DOHH2 (cell line): ENCODE measurements at regions not wholly inside any gene's neighbourhood (a gene's known extent, or its start where the extent isn't known, plus 50 kb on each side); places are given as distances from the start of the nearest gene placed in this dataset.

Source experiments
- H3F3A ChIP-seq: fragments of 200-600 bp; sonication (generic), shearing (Covaris generic); 2 replicates; pipeline ENCODE4 v1.6.0; 2016; ENCODE audit warnings: antibody characterized with exemption, mild to moderate bottlenecking; ENCODE audit not compliant: control insufficient read depth, insufficient read depth
- H3K27ac ChIP-seq: fragments of 200-600 bp; sonication (generic); 2 replicates; pipeline ENCODE4 v1.5.1; 2014; ENCODE audit warnings: low read depth, mild to moderate bottlenecking, low read length, moderate library complexity
- H3K27me3 ChIP-seq: fragments of 200-600 bp; sonication (generic); 2 replicates; pipeline ENCODE4 v1.6.1; 2014; ENCODE audit warnings: mild to moderate bottlenecking, low read length, mixed read lengths; ENCODE audit not compliant: control insufficient read depth
- H3K36me3 ChIP-seq: fragments of 200-600 bp; sonication (generic); 2 replicates; pipeline ENCODE4 v1.6.1; 2014; ENCODE audit warnings: mild to moderate bottlenecking, low read length, moderate library complexity, mixed read lengths; ENCODE audit not compliant: control insufficient read depth
- H3K4me1 ChIP-seq: fragments of 200-600 bp; sonication (generic); 2 replicates; pipeline ENCODE4 v1.6.1; 2014; ENCODE audit warnings: mild to moderate bottlenecking, low read length, mixed read lengths; ENCODE audit not compliant: control insufficient read depth
- H3K4me2 ChIP-seq: fragments of 200-600 bp; sonication (generic); 2 replicates; pipeline ENCODE4 v1.6.0; 2014; ENCODE audit warnings: mild to moderate bottlenecking, low read length, moderate library complexity
- H3K4me3 ChIP-seq: fragments of 200-600 bp; sonication (generic); 2 replicates; pipeline ENCODE4 v1.5.1; 2014; ENCODE audit warnings: mild to moderate bottlenecking, low read length, mixed read lengths
- H3K79me2 ChIP-seq: fragments of 200-600 bp; sonication (generic); 2 replicates; pipeline ENCODE4 v1.6.1; 2014; ENCODE audit warnings: mild to moderate bottlenecking, low read length, mixed read lengths; ENCODE audit not compliant: control insufficient read depth
- H3K9me2 ChIP-seq: fragments of 200-600 bp; sonication (generic); replicated peaks from 2 replicates; pipeline ENCODE4 v1.6.1; 2014; ENCODE audit warnings: mild to moderate bottlenecking, low read length, mixed read lengths; ENCODE audit not compliant: control insufficient read depth
- H3K9me3 ChIP-seq: fragments of 200-600 bp; sonication (generic); 2 replicates; pipeline ENCODE4 v1.6.1; 2014; ENCODE audit warnings: antibody characterized with exemption, low read length, mixed read lengths; ENCODE audit not compliant: control insufficient read depth, insufficient read depth
- H4K20me1 ChIP-seq: fragments of 200-600 bp; sonication (generic); 2 replicates; pipeline ENCODE4 v1.6.0; 2014; ENCODE audit warnings: low read depth, mild to moderate bottlenecking, antibody characterized with exemption, low read length, moderate library complexity; ENCODE audit not compliant: control insufficient read depth, insufficient read depth
- CTCF ChIP-seq: fragments of 200-600 bp; sonication (generic); IDR thresholded peaks from one replicate; pipeline ENCODE4 v1.5.1; 2014; ENCODE audit warnings: antibody characterized with exemption, mild to moderate bottlenecking, low read depth, low read length; ENCODE audit not compliant: poor library complexity, severe bottlenecking
- EZH2phosphoT487 ChIP-seq: fragments of 200-600 bp; sonication (generic); IDR thresholded peaks from 2 replicates; pipeline ENCODE4 v1.6.1; 2017; ENCODE audit warnings: borderline replicate concordance, mild to moderate bottlenecking, antibody characterized with exemption, low read length, moderate library complexity, mixed read lengths

- Histone ChIP-seq H3K9me2 (no peaks in the 10 kb centered on the region), H3K36me3 (no peaks in the 10 kb centered on the region)
Observed at GRCh38 chr9:85151162-85151561, 481.6 kb downstream of the NTRK2 start.

GRCh38 chr9:85147046-85147640, 477.6 kb downstream of the NTRK2 start:
- no peaks in the 10 kb centered on the region for H3K9me3 ChIP-seq
- no peaks in the 10 kb centered on the region for H3K36me3 ChIP-seq
- no peaks in the 10 kb centered on the region for H3K79me2 ChIP-seq
- no peaks in the 10 kb centered on the region for H3K9me2 ChIP-seq
- H4K20me1 ChIP-seq, result no peaks in the 10 kb centered on the region
- no peaks in the 10 kb centered on the region for H3K4me1 ChIP-seq
- no peak overlapping the region for H3K4me3 ChIP-seq
- no peak overlapping the region for H3K27ac ChIP-seq
- no peaks in the 10 kb centered on the region for H3F3A ChIP-seq
- no peaks in the 10 kb centered on the region for H3K27me3 ChIP-seq
- TF ChIP-seq EZH2phosphoT487, result no peak
- TF ChIP-seq CTCF, result no peak
- no peak overlapping the region for H3K4me2 ChIP-seq

More at GRCh38 chr9:85151162-85151561, 481.6 kb downstream of the NTRK2 start:
- Histone ChIP-seq H3K27ac (no peak overlapping the region), H3F3A (no peaks in the 10 kb centered on the region), H3K79me2 (no peaks in the 10 kb centered on the region), H3K4me2 (no peak overlapping the region), H3K4me1 (no peaks in the 10 kb centered on the region), H4K20me1 (no peaks in the 10 kb centered on the region), H3K9me3 (no peaks in the 10 kb centered on the region), H3K27me3 (no peaks in the 10 kb centered on the region), H3K4me3 (no peak overlapping the region)
- no peak for TF ChIP-seq CTCF

- Histone ChIP-seq H3F3A (no peaks in the 10 kb centered on the region), H3K4me3 (no peak overlapping the region), H3K27me3 (no peaks in the 10 kb centered on the region), H3K36me3 (no peaks in the 10 kb centered on the region), H3K79me2 (no peaks in the 10 kb centered on the region), H3K9me2 (no peaks in the 10 kb centered on the region), H3K4me1 (no peaks in the 10 kb centered on the region), H3K27ac (no peak overlapping the region), H4K20me1 (no peaks in the 10 kb centered on the region), H3K4me2 (no peak overlapping the region), H3K9me3 (no peaks in the 10 kb centered on the region)
- TF ChIP-seq CTCF (peak; percentile 49), EZH2phosphoT487 (no peak)
Observed at GRCh38 chr9:85142968-85143367, 473.4 kb downstream of the NTRK2 start.
